Activated CD8-positive, alpha-beta T cell treated with anti-CD3 and anti-CD28 coated beads for 36 hours (primary cell): ENCODE measurements at regions not wholly inside any gene's neighbourhood (a gene's known extent, or its start where the extent isn't known, plus 50 kb on each side); places are given as distances from the start of the nearest gene placed in this dataset.

Source experiments
- ATAC-seq: fragments of 200-7000 bp; cut with Tn5 transposase; one replicate; pipeline ENCODE4 v1.10.0; 2021; ENCODE audit warnings: mild to moderate bottlenecking, moderate library complexity
- CTCF ChIA-PET: fragments of 350-600 bp; sonication (Branson Sonifier 250); formaldehyde crosslinking; loops from one replicate; lab custom pipeline; 2021; ENCODE audit warnings: antibody characterized with exemption; lab: Charles Lee
- POLR2A ChIA-PET: fragments of 350-600 bp; sonication (Branson Sonifier 250); formaldehyde crosslinking; loops from one replicate; lab custom pipeline; 2021; ENCODE audit warnings: antibody characterized with exemption; lab: Charles Lee
- DNase-seq: peaks from one replicate; pipeline ENCODE4 v3.0.0-alpha.2; 2020
- H3K27ac Mint-ChIP-seq: one replicate; pipeline ENCODE4 v1.8.0; 2021; ENCODE audit warnings: mild to moderate bottlenecking, mixed read lengths
- H3K27me3 Mint-ChIP-seq: one replicate; pipeline ENCODE4 v1.8.0; 2021; ENCODE audit warnings: mixed read lengths
- H3K36me3 Mint-ChIP-seq: one replicate; pipeline ENCODE4 v1.8.0; 2021; ENCODE audit warnings: low read depth, mixed read lengths
- H3K4me1 Mint-ChIP-seq: one replicate; pipeline ENCODE4 v1.8.0; 2021; ENCODE audit warnings: low read depth, mixed read lengths
- H3K4me3 Mint-ChIP-seq: one replicate; pipeline ENCODE4 v1.8.0; 2021; ENCODE audit warnings: mild to moderate bottlenecking, moderate library complexity, mixed read lengths
- H3K9me3 Mint-ChIP-seq: one replicate; pipeline ENCODE4 v1.8.0; 2021; ENCODE audit warnings: mixed read lengths
- intact Hi-C: fragments of 100-400 bp; cut with micrococcal nuclease; formaldehyde crosslinking; loops from one replicate; pipeline ENCODE4 v1.10.0; 2022
- TF ChIP-seq, protein P1 (sequence below): fragments of 200-600 bp; IDR thresholded peaks from one replicate; pipeline ENCODE4 v1.8.0; 2022; ENCODE audit warnings: antibody characterized with exemption, mild to moderate bottlenecking

DNA sequence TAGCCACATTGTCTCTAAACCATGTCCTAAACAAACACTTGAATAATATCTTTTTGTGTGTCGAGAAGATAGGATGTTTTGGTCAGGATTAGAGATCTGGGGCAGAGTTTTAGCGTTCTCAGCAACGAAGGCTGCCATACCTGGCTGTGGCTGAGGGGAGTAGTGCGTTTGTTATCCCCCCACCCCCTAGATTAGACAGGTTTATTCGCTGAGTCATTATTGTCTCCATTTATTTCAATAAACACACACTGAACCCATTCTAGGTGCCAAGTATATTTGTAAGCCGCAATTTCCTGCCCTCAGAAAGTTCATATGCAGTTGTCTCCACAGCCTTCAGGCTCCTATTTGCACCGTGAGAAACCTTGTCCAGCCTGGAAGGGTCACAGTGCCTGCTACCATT lies 1684.8 kb upstream of the TENM3 start:
- no peaks in the 10 kb centered on the region for H3K36me3 Mint-ChIP-seq
- POLR2A ChIA-PET: no interaction called here
- H3K27ac Mint-ChIP-seq: no peak overlapping the region
- H3K4me1 Mint-ChIP-seq: no peaks in the 10 kb centered on the region
- intact Hi-C loops: no loop called here
- CTCF ChIA-PET: no interaction called here
- peaks cover 1% of the 10 kb centered on the region for H3K9me3 Mint-ChIP-seq
- H3K27me3 Mint-ChIP-seq: no peaks in the 10 kb centered on the region
- no peak for DNase-seq
- no peak overlapping the region for H3K4me3 Mint-ChIP-seq
- TF ChIP-seq, protein P1, sequence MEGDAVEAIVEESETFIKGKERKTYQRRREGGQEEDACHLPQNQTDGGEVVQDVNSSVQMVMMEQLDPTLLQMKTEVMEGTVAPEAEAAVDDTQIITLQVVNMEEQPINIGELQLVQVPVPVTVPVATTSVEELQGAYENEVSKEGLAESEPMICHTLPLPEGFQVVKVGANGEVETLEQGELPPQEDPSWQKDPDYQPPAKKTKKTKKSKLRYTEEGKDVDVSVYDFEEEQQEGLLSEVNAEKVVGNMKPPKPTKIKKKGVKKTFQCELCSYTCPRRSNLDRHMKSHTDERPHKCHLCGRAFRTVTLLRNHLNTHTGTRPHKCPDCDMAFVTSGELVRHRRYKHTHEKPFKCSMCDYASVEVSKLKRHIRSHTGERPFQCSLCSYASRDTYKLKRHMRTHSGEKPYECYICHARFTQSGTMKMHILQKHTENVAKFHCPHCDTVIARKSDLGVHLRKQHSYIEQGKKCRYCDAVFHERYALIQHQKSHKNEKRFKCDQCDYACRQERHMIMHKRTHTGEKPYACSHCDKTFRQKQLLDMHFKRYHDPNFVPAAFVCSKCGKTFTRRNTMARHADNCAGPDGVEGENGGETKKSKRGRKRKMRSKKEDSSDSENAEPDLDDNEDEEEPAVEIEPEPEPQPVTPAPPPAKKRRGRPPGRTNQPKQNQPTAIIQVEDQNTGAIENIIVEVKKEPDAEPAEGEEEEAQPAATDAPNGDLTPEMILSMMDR: no peak
- no peak for ATAC-seq

GRCh38 chr4:180560896-180561295 lies 1682.3 kb upstream of the TENM3 start:
- intact Hi-C loops: no loop called here
- TF ChIP-seq, protein P1: no peak
- POLR2A ChIA-PET: no interaction called here
- CTCF ChIA-PET: no interaction called here
- H3K9me3 Mint-ChIP-seq: no peaks in the 10 kb centered on the region
- H3K4me3 Mint-ChIP-seq: no peak overlapping the region
- DNase-seq (no peak), ATAC-seq (no peak)
- no peaks in the 10 kb centered on the region for H3K36me3 Mint-ChIP-seq
- no peaks in the 10 kb centered on the region for H3K27me3 Mint-ChIP-seq
- H3K27ac Mint-ChIP-seq: no peak overlapping the region
- H3K4me1 Mint-ChIP-seq: no peaks in the 10 kb centered on the region

DNA sequence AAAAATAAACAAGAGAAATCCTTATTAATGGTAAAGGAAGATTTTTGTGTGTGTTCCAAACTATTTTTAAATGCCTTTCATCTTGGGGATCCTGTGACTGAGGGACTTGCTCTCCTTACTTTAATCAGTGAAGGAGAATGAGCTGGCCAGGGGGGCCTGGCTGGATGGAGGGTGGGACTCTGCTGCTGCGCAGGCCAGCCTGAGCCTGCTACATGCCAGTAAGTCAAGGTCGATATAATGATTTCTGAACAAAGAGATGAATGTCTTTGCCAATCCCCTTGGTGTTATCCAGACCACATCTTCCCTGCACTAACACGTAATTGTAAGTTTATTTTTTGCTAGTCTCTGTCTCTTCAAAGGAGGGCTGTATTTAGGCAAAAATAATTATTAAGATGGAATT lies 1679.2 kb upstream of the TENM3 start:
- Mint-ChIP-seq H3K36me3 (no peaks in the 10 kb centered on the region), H3K4me3 (no peak overlapping the region), H3K27me3 (no peaks in the 10 kb centered on the region), H3K4me1 (no peaks in the 10 kb centered on the region), H3K9me3 (no peaks in the 10 kb centered on the region), H3K27ac (no peak overlapping the region)
- CTCF ChIA-PET: no interaction called here
- DNase-seq: no peak
- TF ChIP-seq, protein P1: no peak
- POLR2A ChIA-PET: no interaction called here
- ATAC-seq: no peak
- intact Hi-C loops: no loop called here

DNA sequence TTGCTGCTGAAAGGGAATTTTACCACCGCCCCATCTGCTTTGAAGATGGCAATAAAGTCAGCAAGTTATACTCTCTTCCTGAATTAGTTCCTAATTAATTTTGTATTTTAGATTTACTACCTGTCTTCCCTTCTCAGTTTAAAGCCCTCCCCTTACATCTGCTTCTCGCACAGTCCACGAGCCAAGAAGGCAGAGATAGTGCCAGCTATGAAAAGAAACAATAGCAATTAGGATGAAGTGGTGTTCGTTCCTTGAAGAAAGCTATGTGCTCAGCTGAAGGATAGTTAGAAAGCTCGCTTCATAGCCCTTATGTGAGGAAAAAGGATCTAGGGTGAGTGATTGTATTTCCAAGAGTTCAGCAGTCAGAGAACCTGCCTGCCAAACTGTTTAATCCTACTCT lies 1678.8 kb upstream of the TENM3 start:
- TF ChIP-seq, protein P1: no peak
- ChIA-PET POLR2A (no interaction called here), CTCF (no interaction called here)
- Mint-ChIP-seq H3K9me3 (no peaks in the 10 kb centered on the region), H3K4me1 (no peaks in the 10 kb centered on the region), H3K27me3 (no peaks in the 10 kb centered on the region), H3K27ac (no peak overlapping the region), H3K4me3 (no peak overlapping the region), H3K36me3 (no peaks in the 10 kb centered on the region)
- intact Hi-C loops: no loop called here
- DNase-seq: no peak
- no peak for ATAC-seq

GRCh38 chr4:180565856-180566431 lies 1677.3 kb upstream of the TENM3 start:
- TF ChIP-seq, protein P1: no peak
- intact Hi-C loops: no loop called here

More at GRCh38 chr4:180565856-180566431, 1677.3 kb upstream of the TENM3 start:
- Mint-ChIP-seq H3K4me1 (no peaks in the 10 kb centered on the region), H3K9me3 (no peaks in the 10 kb centered on the region), H3K4me3 (no peak overlapping the region), H3K27me3 (no peaks in the 10 kb centered on the region), H3K36me3 (no peaks in the 10 kb centered on the region), H3K27ac (no peak overlapping the region)
- ATAC-seq: no peak
- no peak for DNase-seq
- ChIA-PET CTCF (no interaction called here), POLR2A (no interaction called here)
